ENCODE measurements at regions not wholly inside any gene's neighbourhood (a gene's known extent, or its start where the extent isn't known, plus 50 kb on each side); places are given as distances from the start of the nearest gene placed in this dataset.
A peak's percentile ranks its signal among the peaks of the same experiment; 100 is the strongest.

DNA sequence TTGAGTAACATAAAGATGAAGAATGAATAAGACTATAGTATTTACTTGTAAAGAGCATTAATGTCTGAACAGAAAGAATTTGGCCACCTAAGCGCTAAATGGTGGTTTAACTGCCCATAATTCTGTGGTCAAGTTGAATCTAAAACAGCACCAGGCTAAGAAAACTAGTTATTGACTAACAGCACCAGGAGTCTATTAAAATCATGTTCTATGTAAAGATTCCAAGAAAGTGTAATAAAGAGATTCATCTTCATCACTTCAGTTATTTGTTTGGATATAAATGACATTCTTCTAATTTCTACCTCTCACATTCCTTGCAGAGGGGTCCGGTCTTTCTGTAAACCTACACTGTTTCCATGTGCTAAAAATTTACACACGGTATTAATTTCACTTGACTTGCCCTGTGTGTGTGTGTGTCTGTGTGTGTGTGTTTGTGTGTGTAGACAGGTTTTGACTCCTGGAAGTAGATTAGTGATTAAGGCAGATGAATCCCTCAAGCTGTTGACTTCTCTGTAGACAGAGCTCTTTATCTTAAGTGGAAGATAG lies 84.4 kb downstream of the KLF6 start:
- DNase-seq = no peak
- Histone ChIP-seq H3K4me3 (no peak overlapping the region), H3K36me3 (no peaks in the 10 kb centered on the region), H3K27me3 (no peaks in the 10 kb centered on the region), H3K4me1 (no peaks in the 10 kb centered on the region), H3K9me3 (no peaks in the 10 kb centered on the region), H3K27ac (no peak overlapping the region)
- intact Hi-C loops (cut with DNase I; ENCODE audit: low total_unique reads) = no loop called here
- TF ChIP-seq POLR2A (IDR thresholded peaks at IDR 0.05) (no peak), CTCF (IDR thresholded peaks at IDR 0.05) (no peak)

GRCh38 chr10:3699916-3700315 lies 85.1 kb downstream of the KLF6 start:
- Histone ChIP-seq H3K27ac (no peak overlapping the region), H3K36me3 (no peaks in the 10 kb centered on the region), H3K27me3 (no peaks in the 10 kb centered on the region), H3K9me3 (no peaks in the 10 kb centered on the region), H3K4me1 (no peaks in the 10 kb centered on the region), H3K4me3 (no peak overlapping the region)
- no peak for TF ChIP-seq POLR2A (IDR thresholded peaks at IDR 0.05)
- TF ChIP-seq CTCF (IDR thresholded peaks at IDR 0.05) = no peak
- no peak for DNase-seq
- intact Hi-C loops (cut with DNase I; ENCODE audit: low total_unique reads) = no loop called here

GRCh38 chr10:3698312-3698711 lies 86.7 kb downstream of the KLF6 start:
- H3K36me3 ChIP-seq = no peaks in the 10 kb centered on the region
- H3K9me3 ChIP-seq = no peaks in the 10 kb centered on the region
- intact Hi-C loops (cut with DNase I; ENCODE audit: low total_unique reads) = no loop called here
- no peak for TF ChIP-seq CTCF (IDR thresholded peaks at IDR 0.05)
- no peak for TF ChIP-seq POLR2A (IDR thresholded peaks at IDR 0.05)
- H3K4me1 ChIP-seq = no peaks in the 10 kb centered on the region
- DNase-seq = no peak
- H3K4me3 ChIP-seq = no peak overlapping the region
- H3K27me3 ChIP-seq = no peaks in the 10 kb centered on the region
- no peak overlapping the region for H3K27ac ChIP-seq

- Histone ChIP-seq H3K4me3 (no peak overlapping the region), H3K4me1 (no peaks in the 10 kb centered on the region), H3K36me3 (no peaks in the 10 kb centered on the region), H3K9me3 (no peaks in the 10 kb centered on the region), H3K27ac (no peak overlapping the region), H3K27me3 (no peaks in the 10 kb centered on the region)
- intact Hi-C loops (cut with DNase I; ENCODE audit: low total_unique reads) = no loop called here
- no peak for DNase-seq
- TF ChIP-seq CTCF (IDR thresholded peaks at IDR 0.05) = no peak
- TF ChIP-seq POLR2A (IDR thresholded peaks at IDR 0.05) = no peak
Observed at GRCh38 chr10:3693698-3694080, 91.3 kb downstream of the KLF6 start.

DNA sequence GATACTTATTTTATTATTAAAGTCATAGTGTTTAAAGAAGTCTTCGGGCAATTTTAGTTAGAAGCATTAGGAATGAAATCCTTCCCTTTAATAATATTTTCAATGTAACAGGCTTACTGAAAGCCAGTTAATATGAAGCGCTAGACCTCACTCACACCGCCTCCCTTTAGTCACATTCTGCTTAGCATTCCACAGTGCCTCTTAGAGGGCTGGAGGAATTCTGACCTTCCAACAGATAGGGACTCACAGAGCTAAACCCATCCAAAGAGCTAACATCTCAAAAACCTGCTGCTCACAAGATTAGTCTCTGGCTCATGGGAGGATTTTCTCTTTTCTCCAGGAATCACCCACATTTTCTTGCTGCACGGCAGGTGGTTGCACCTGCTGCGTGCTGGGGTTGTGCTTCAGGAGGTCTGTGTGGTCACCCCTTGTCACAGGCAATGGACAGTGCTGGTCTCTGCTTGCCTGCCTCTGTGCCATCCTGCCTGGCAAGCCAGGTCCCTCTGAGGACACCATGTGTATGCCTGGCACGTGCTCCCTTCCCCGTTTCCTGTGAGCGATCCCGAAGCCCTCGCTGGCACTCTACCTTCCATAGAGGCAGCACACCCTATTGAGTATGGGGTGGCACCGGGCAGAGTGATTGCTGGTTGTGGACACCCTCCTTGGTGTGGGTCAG lies 91.8 kb downstream of the KLF6 start:
- Histone ChIP-seq H3K27ac (peak overlapping the region; percentile 53 to 60), H3K36me3 (no peaks in the 10 kb centered on the region), H3K4me3 (no peak overlapping the region), H3K27me3 (no peaks in the 10 kb centered on the region), H3K9me3 (no peaks in the 10 kb centered on the region), H3K4me1 (no peaks in the 10 kb centered on the region)
- TF ChIP-seq POLR2A (IDR thresholded peaks at IDR 0.05) (no peak), CTCF (IDR thresholded peaks at IDR 0.05) (no peak)
- intact Hi-C loops (cut with DNase I; ENCODE audit: low total_unique reads) = no loop called here
- DNase-seq = no peak
